Neuron (in vitro differentiated cells): ENCODE measurements at regions not wholly inside any gene's neighbourhood (a gene's known extent, or its start where the extent isn't known, plus 50 kb on each side); places are given as distances from the start of the nearest gene placed in this dataset.

Experiments used
- H2AFZ ChIP-seq: one replicate; pipeline ENCODE4 v1.6.1; 2013; ENCODE audit warnings: low read depth, mild to moderate bottlenecking, inconsistent platforms, low read length, moderate library complexity
- H3K27me3 ChIP-seq: one replicate; pipeline ENCODE4 v1.6.1; 2013; ENCODE audit warnings: low read length; ENCODE audit not compliant: insufficient read depth
- H3K36me3 ChIP-seq: one replicate; pipeline ENCODE4 v1.6.1; 2013; ENCODE audit warnings: low read length; ENCODE audit not compliant: insufficient read depth
- H3K4me1 ChIP-seq: one replicate; pipeline ENCODE4 v1.6.1; 2013; ENCODE audit warnings: low read length; ENCODE audit not compliant: insufficient read depth
- H3K4me3 ChIP-seq: 2 replicates; pipeline ENCODE4 v1.5.1; 2013; ENCODE audit warnings: mild to moderate bottlenecking, low read length, moderate library complexity
- H3K9me3 ChIP-seq: one replicate; pipeline ENCODE4 v1.6.1; 2013; ENCODE audit warnings: low read length

DNA sequence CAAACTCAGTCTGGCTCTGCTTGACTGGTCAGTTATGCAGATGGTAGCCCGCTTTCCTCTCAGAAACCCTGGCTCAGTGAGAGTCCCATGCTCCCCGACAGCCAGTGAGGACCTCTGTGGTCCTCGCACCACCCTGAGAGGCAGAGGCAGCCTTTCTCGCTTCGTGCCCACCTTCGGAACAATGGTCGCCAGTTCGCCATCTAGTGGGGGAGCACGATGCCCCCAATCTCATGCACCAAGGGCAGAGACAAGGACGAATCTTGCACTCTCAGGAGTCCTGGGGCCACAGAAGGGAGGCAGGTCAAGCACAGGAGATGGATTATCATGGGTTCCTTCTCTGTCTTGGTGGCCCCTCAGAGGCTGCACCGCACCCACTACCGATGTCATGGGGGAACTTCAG is 75.2 kb downstream of the RHCG start:
- Histone ChIP-seq H3K36me3 (no peaks in the 10 kb centered on the region), H3K27me3 (peaks cover 49% of the 10 kb centered on the region), H3K9me3 (no peaks in the 10 kb centered on the region), H3K4me3 (no peak overlapping the region), H2AFZ (no peak overlapping the region), H3K4me1 (no peaks in the 10 kb centered on the region)

DNA sequence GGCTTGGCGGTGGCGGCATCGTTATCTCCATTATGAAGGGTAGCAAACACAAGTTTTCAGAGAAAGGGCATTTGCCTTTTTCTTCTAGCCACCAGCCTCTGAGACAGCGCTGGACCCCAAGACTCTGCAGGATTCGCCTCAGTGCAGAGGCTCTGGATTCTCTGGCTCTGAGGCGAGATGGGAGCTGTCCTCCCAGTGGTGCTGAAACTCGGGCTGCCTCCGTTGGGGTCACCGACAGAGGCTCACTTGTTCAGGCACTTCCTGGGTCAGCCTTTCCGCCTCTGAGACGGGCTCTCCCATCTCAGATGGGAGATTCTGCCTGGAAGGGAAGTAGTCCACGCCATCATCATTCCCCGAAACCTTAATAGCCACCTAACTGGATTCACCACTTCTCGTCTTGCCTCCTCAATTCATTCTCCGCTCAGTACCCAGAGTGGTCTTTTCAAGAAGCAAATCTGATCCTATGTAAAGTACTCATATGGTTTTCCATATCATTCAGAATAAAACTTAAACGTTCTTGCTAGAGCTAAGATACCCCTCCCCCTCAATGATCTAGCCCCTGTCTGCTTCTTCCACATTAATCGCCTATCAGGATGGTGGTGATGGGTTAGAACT is 76.9 kb downstream of the RHCG start:
- Histone ChIP-seq H3K4me1 (peaks cover 2% of the 10 kb centered on the region), H3K9me3 (no peaks in the 10 kb centered on the region), H3K27me3 (peaks cover 46% of the 10 kb centered on the region), H3K4me3 (no peak overlapping the region), H3K36me3 (no peaks in the 10 kb centered on the region), H2AFZ (no peak overlapping the region)

DNA sequence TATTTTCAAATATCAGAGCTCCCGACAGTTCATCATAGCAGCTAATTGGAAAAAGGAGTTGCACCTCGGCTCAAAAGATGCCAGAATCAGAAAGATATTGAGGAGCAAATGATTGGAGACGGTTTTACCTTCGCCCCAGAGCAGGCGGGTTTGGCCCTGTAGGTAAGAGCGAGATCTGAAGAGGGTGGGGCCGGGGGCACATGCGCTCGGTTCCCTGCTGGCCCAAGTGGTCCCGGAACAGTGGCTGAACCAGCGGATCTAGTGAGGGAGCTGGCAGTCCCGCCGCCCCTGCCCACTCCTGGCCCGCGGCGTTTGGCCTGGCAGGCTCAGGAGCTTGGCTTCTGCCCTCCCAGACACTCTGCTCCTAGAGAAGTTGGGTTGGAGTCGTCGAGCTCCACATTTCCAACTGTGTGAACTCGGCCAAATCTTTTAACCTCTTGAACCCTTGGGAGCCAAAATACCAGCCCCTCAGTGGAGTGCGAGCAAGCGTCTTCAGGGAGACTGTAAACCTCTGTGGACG is 79.1 kb downstream of the RHCG start:
- Histone ChIP-seq H3K9me3 (no peaks in the 10 kb centered on the region), H3K4me1 (peaks cover 19% of the 10 kb centered on the region), H3K27me3 (peaks cover 57% of the 10 kb centered on the region), H3K36me3 (no peaks in the 10 kb centered on the region), H3K4me3 (no peak overlapping the region), H2AFZ (no peak overlapping the region)

DNA sequence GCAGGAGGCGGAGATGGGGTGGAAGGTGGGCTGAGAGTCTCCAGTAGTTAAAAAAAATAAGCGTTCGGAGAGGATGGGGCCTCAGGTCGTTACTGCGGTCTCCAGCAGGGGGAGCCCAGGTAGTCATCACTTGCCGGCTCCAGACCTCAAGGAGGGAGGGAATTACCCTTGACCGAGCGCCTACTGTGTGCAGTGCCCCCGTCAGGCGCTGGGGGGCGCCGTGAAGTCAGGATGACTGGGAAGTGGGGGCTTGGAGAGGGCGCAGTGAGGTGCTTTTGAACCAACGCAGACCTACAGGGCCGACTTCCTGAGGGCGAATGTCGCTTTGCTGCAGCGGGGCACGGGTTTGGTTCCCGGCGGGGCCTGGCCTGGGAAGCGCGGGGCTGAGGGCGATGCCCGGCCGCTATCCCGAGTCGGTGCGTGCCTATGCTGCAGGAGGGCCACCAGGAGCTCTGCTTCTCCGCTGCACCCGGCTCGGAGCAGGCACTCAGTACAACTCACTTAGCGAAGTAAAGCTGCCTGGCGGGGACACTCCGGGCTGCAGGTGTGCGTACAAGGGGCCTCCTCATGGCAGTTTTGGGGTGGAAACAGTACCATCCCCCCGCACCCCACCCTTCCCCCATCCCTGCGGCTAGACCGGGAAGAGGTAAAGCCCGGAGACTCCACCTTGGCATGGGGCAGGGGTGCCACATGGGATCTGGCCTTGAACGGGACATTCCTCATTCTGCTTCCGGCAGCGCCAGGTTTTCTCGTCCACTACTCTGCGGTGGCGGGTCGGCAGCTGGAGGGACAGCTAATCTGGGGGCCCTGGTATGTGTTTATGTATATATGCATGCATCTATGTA is 79.8 kb downstream of the RHCG start:
- peaks cover 26% of the 10 kb centered on the region for H3K4me1 ChIP-seq
- no peak overlapping the region for H3K4me3 ChIP-seq
- H3K36me3 ChIP-seq, result no peaks in the 10 kb centered on the region
- no peaks in the 10 kb centered on the region for H3K9me3 ChIP-seq
- H3K27me3 ChIP-seq, result peaks cover 62% of the 10 kb centered on the region
- H2AFZ ChIP-seq, result no peak overlapping the region

DNA sequence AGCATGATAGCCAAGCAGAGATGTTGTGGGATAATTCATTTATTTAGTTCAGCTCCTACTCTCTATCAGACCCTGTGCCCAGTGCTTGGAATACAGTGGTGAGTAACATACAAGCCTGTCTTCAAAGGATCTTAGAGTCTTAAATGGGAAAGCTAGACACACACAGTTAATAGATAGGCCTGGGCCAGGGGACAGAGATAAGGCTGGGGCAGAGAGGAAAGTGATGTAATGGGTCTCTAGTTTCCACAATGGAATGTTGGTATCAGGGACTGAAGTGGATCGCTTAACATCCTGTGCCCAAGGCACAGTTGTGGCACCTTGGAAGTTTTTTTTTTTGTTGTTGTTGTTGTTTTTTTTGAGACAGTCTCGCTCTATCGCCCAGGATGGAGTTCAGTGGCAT is 79.9 kb upstream of the POLG start:
- Histone ChIP-seq H3K4me3 (no peak overlapping the region), H3K4me1 (peaks cover 26% of the 10 kb centered on the region), H3K36me3 (no peaks in the 10 kb centered on the region), H2AFZ (no peak overlapping the region), H3K9me3 (no peaks in the 10 kb centered on the region), H3K27me3 (peaks cover 67% of the 10 kb centered on the region)

DNA sequence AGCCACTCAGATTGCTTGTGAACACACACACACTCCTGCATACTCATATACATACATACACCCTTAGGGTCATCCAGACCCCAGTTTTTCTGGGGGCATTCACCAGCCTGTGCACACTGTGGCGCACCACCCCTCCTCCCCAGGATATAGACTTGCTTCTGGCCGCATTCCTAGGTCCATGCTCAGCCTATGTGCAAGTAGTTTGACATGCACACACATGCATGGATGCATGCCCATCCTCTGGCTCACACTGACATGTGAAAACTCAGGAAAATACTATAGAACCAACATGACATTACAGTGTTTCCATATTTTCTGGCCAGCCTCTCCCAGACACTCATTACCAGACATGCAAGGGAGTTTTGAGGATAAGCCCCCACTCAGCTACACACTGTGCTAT is 79.3 kb upstream of the POLG start:
- Histone ChIP-seq H2AFZ (no peak overlapping the region), H3K4me3 (no peak overlapping the region), H3K36me3 (no peaks in the 10 kb centered on the region)

DNA sequence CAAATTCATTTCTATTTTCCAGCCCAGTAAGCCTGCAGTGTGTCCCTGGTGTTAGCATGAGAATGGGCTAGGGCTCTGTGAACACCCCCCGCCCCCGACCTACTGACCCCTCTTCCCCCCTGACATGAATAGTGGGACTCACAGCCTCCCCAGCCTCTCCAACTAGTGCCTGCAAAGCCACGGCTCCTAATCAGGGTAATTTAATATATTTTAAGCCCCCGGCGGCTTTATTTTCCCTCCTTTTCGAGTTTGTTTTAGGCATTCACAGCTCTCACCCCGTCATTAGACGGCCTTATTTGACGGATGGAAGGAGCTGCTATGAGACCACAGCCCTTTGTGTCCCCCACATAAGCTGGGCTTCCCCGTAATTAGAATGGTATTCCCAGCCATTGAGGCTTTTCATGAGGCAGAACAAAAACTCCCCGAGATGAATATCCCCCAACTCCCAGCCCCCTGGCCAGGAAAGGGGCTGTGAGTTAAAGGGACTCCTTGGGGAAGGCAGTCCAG is 78.3 kb upstream of the POLG start:
- peaks cover 74% of the 10 kb centered on the region for H3K27me3 ChIP-seq
- H3K4me3 ChIP-seq, result no peak overlapping the region
- H3K4me1 ChIP-seq, result peaks cover 42% of the 10 kb centered on the region
- no peaks in the 10 kb centered on the region for H3K9me3 ChIP-seq
- H2AFZ ChIP-seq, result no peak overlapping the region
- no peaks in the 10 kb centered on the region for H3K36me3 ChIP-seq

More for the DNA sequence above, 79.3 kb upstream of the POLG start:
- peaks cover 74% of the 10 kb centered on the region for H3K27me3 ChIP-seq
- H3K9me3 ChIP-seq, result no peaks in the 10 kb centered on the region
- peaks cover 33% of the 10 kb centered on the region for H3K4me1 ChIP-seq

DNA sequence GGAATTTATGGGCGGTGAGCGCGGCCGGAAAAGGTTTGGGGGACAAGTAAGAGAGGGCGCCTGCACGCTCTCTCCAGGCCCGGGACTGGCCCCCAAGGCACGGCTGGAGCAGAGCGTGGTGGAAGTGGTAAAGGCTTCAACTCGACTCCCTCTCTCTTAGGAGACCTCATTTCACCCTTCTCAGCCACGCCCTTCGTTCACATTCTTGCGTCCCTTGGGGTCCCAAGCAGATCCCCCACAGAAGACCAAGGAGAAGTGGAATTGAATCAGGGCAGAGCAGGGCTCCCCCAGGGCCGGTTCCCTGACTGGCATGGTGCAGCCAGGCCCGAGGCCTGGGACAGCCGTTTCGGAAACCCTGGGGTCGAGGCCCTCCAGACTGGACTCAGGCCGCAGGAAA is 75.4 kb upstream of the POLG start:
- H3K4me3 ChIP-seq, result no peak overlapping the region
- no peak overlapping the region for H2AFZ ChIP-seq
- peaks cover 59% of the 10 kb centered on the region for H3K4me1 ChIP-seq
- no peaks in the 10 kb centered on the region for H3K9me3 ChIP-seq
- H3K27me3 ChIP-seq, result peaks cover 77% of the 10 kb centered on the region
- no peaks in the 10 kb centered on the region for H3K36me3 ChIP-seq

DNA sequence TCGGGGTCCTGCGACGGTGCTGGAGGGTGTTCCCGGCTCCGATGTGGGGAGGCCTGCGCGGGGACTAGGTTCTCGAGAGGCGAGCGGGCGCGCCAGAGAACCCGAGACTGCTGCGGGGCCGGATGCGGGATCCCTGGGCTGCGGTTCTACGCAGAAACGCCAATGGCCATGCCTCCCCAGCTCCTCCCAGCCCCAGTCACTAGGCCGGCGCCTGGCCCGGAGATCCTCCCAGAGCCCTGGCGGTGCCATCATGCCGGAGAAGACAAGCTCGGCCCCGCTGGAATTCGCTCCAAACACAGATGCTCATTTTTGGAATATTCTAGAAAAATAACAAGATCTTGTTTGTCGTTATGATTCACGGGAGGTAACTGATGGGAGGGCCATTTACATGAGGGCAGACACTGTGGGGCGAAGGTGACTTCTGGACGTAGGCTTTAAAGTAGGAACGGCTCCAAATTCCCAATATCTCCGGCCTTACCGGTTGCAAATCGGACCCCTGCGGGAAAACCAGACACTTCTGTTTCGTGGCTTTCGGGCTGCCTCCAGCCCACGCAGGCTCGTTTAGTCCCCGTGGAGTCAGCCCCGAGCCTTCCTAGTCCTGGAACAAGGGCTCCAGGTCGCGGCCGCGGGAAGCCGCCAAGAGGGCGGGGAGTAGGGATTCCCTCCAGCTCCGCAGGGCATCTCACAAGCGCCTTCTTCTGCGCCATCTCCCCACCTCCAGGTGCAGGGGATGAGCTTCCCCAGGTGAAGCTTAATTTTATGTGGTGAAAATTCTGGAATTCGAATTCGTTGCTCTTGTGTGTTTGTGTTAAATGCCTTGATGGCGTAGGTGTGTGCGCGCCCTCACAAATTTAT is 74.8 kb upstream of the POLG start:
- H3K4me1 ChIP-seq, result peaks cover 59% of the 10 kb centered on the region
- peaks cover 83% of the 10 kb centered on the region for H3K27me3 ChIP-seq
- H3K9me3 ChIP-seq, result peaks cover 5% of the 10 kb centered on the region
- H3K4me3 ChIP-seq, result no peak overlapping the region
- H3K36me3 ChIP-seq, result no peaks in the 10 kb centered on the region
- H2AFZ ChIP-seq, result no peak overlapping the region

DNA sequence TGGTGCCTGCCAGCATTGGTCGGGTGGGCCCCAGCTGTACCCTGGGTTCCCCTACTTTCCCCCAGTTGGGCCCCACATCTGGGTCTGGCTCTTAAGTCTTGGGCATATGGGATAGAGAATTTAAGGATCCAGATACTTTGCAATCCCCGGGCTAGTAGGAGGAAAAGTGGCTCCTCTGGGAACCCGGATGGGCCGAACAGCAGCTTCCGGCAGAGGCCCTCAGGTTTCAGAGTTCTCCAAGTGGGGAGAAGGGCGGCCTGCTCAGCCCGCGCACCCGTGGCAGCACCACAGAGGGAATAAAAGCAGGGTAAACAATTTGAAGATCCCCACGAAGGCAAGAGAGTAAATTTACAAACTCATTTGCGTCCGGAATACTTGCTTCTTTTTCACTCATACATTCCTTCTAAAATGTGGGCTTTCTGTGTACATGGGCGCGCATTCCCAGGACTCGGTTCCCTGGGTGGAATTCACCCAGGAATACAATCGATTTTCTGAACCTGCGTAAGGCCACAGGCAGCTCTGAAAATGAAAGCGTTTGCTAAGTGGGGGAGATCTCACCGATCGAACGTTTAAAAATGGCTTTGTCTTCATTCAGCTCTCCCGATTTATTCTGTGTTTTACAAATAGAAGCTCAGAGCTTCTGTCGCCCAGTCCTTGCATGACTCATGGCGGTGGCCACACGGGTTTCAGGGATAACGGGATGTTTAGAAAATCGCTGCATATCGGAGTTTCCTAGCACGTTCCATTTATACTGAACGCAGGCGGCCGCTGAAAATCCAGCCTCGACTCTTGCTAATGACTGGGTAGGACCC is 74.0 kb upstream of the POLG start:
- H3K4me3 ChIP-seq, result peak overlapping the region; percentile 5
- peaks cover 85% of the 10 kb centered on the region for H3K27me3 ChIP-seq
- H3K9me3 ChIP-seq, result peaks cover 8% of the 10 kb centered on the region
- peaks cover 55% of the 10 kb centered on the region for H3K4me1 ChIP-seq
- H3K36me3 ChIP-seq, result no peaks in the 10 kb centered on the region
- H2AFZ ChIP-seq, result no peak overlapping the region

DNA sequence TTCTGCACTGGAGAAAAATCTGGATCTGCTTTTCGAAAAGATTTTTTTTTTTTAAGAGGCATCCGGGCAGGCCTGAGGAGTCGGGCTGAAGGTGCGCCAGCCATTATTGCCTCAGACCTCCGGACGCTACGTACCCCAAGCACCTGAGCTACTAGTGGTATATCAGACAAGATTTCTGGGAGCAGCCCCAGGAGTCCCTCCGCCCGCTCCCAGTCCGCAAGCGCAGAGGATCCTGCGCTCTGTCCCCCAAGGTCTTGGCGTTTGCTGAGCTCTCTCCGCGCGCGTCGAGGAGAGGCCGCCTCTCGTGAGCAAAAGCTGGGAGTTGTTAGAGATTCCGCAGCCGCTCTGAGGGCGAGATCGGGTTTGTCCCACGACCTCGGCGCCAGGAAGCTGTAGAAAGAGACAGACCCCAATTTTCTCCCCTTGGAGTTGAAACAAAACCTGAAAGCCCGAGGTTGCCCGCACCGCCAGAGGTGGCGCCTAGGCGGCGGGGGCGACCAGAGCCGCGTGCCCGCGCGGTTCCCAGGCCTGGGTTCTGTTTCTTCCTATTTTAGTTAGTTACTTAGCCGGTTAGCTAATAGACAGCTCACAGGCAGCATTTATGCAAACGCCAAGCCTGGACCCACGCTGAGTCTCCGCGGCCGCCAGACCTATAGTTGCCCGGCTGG is 72.5 kb upstream of the POLG start:
- Histone ChIP-seq H3K27me3 (peaks cover 93% of the 10 kb centered on the region), H3K36me3 (no peaks in the 10 kb centered on the region), H3K9me3 (peaks cover 8% of the 10 kb centered on the region), H2AFZ (no peak overlapping the region), H3K4me3 (no peak overlapping the region), H3K4me1 (peaks cover 40% of the 10 kb centered on the region)
